GM19395 (cell line): ENCODE measurements at regions not wholly inside any gene's neighbourhood (a gene's known extent, or its start where the extent isn't known, plus 50 kb on each side); places are given as distances from the start of the nearest gene placed in this dataset.

ENCODE experiments used
- ATAC-seq: cut with Tn5 transposase; IDR thresholded peaks from one replicate; pipeline ENCODE4 v1.9.1; 2021; ENCODE audit warnings: mild to moderate bottlenecking, moderate library complexity; ENCODE audit not compliant: unreplicated experiment

- no peak for ATAC-seq
Measured at GRCh38 chr1:13878021-13878420, 178.0 kb downstream of the PRDM2 start.

GRCh38 chr1:13878451-13878850 is 178.5 kb downstream of the PRDM2 start:
- ATAC-seq: no peak

- ATAC-seq: no peak
Measured at GRCh38 chr1:13881385-13882088, 181.5 kb downstream of the PRDM2 start.

- ATAC-seq: no peak
Measured at GRCh38 chr1:13888351-13888986, 188.5 kb downstream of the PRDM2 start.

GRCh38 chr1:13889495-13889894 is 189.5 kb downstream of the PRDM2 start:
- ATAC-seq: no peak

GRCh38 chr1:13890766-13891165 is 190.8 kb downstream of the PRDM2 start:
- ATAC-seq: no peak

- ATAC-seq: no peak
Measured at GRCh38 chr1:13892198-13892597, 192.2 kb downstream of the PRDM2 start.

GRCh38 chr1:13892671-13893325 is 192.8 kb downstream of the PRDM2 start:
- ATAC-seq: no peak

- ATAC-seq: no peak
Measured at GRCh38 chr1:13893409-13893821, 193.4 kb downstream of the PRDM2 start.

- ATAC-seq: no peak
Measured at GRCh38 chr1:13896932-13897331, 196.9 kb downstream of the PRDM2 start.

GRCh38 chr1:13898406-13898805 is 198.4 kb downstream of the PRDM2 start:
- ATAC-seq: no peak

GRCh38 chr1:13899856-13900255 is 199.9 kb downstream of the PRDM2 start:
- no peak for ATAC-seq

GRCh38 chr1:13900583-13900982 is 200.6 kb downstream of the PRDM2 start:
- ATAC-seq: no peak

- no peak for ATAC-seq
Measured at GRCh38 chr1:13901039-13901438, 201.1 kb downstream of the PRDM2 start.

GRCh38 chr1:13901597-13901996 is 201.6 kb downstream of the PRDM2 start:
- ATAC-seq: no peak

GRCh38 chr1:13908128-13908527 is 208.1 kb downstream of the PRDM2 start:
- no peak for ATAC-seq

GRCh38 chr1:13911697-13912619 is 212.0 kb downstream of the PRDM2 start:
- ATAC-seq: no peak

- no peak for ATAC-seq
Measured at GRCh38 chr1:13913396-13913795, 213.4 kb downstream of the PRDM2 start.

- ATAC-seq: no peak
Measured at GRCh38 chr1:13916530-13916929, 216.5 kb downstream of the PRDM2 start.

- no peak for ATAC-seq
Measured at GRCh38 chr1:13917607-13918006, 217.6 kb downstream of the PRDM2 start.

GRCh38 chr1:13918862-13919261 is 218.9 kb downstream of the PRDM2 start:
- ATAC-seq: no peak
